Jurkat, Clone E6-1 (cell line): ENCODE measurements at regions not wholly inside any gene's neighbourhood (a gene's known extent, or its start where the extent isn't known, plus 50 kb on each side); places are given as distances from the start of the nearest gene placed in this dataset.

ENCODE experiments used
- DNase-seq: peaks from one replicate; pipeline ENCODE4 v3.0.0-alpha.2; 2011; ENCODE audit warnings: low read depth, low spot score
- H3K4me3 ChIP-seq: 2 replicates; pipeline ENCODE4 v1.5.1; 2011; ENCODE audit warnings: mild to moderate bottlenecking, low read length, control low read depth, moderate library complexity

GRCh38 chr5:103498800-103499551 lies 63.6 kb downstream of the NUDT12 start:
- no peak overlapping the region for H3K4me3 ChIP-seq
- no peak for DNase-seq

- DNase-seq: no peak
Measured at GRCh38 chr5:103498211-103498610, 64.4 kb downstream of the NUDT12 start.

GRCh38 chr5:103497781-103498180 lies 64.8 kb downstream of the NUDT12 start:
- H3K4me3 ChIP-seq: no peak overlapping the region
- DNase-seq: no peak

More at GRCh38 chr5:103498211-103498610, 64.4 kb downstream of the NUDT12 start:
- H3K4me3 ChIP-seq: no peak overlapping the region

DNA sequence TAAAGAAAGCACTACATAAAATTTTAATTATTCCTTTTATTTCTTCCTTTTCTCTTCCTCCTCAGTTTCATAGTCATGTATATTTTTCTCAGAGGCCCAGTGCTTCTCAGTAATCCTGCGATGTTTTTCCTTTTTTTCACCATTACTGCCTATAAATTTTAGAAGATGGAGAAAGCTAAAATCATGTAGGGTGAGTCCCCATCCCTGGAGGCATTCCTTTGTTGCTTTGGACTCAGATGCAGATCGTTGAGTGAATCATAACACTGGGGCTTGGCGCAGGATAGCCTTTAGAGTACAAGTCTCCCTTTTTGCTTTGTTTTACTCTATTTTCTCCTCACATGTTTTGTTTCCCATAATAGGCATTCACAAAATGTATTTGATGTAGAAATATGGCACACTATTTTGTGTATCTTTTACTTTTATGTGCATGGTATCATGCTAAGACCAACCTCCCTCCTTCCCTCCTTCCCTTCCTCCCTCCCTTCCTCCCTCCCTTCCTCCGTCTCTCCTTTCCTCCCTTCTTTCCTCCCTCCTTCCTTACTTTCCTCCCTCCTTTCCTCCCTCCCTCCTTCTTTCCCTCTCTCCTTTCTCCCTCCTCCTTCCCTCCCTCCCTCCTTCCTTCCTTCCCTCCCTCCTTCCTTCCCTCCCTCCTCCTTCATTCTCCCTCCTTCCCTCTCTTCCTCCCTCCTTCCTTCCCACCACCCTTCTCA lies 72.4 kb downstream of the NUDT12 start:
- DNase-seq: no peak
- H3K4me3 ChIP-seq: no peak overlapping the region

DNA sequence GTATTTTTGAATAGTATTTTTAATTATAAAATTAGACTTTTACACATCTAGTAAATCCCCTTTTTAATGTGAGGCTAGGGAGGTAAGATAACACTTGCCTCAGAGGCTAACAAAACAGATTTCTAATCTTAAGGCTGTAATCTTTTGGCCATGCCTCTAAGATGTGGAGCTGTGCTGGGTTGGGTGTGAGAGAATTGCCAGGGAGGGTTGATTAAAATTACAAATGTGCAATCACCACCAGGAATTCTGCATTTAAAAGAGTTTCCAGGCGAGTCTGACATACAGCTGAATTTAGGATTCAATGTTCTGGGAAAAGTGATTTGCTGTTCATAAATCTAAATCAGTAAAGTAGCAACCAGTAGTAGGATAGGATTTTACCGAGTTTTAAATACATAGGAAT lies 73.3 kb downstream of the NUDT12 start:
- no peak for DNase-seq
- H3K4me3 ChIP-seq: no peak overlapping the region

- DNase-seq: no peak
- no peak overlapping the region for H3K4me3 ChIP-seq
Measured at GRCh38 chr5:103487822-103488493, 74.6 kb downstream of the NUDT12 start.

DNA sequence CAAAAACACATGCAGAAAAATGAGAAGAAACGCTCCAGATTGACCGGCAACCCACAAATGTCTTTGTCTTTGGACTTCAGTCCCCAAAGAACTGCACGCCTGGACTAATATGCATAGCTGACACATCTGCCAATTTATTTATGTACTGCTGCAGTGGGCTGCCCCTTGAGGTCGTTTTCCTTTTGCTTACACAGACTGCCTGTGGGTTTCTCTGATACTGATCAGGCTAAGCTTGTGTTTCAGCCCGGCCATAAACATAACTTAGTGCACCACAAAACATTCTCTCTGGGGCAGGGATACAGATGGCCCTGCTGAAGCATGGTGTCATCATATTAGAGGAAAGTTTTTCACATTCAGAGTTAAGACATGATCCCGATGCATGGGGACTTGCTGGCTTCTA lies 75.4 kb downstream of the NUDT12 start:
- DNase-seq: no peak

DNA sequence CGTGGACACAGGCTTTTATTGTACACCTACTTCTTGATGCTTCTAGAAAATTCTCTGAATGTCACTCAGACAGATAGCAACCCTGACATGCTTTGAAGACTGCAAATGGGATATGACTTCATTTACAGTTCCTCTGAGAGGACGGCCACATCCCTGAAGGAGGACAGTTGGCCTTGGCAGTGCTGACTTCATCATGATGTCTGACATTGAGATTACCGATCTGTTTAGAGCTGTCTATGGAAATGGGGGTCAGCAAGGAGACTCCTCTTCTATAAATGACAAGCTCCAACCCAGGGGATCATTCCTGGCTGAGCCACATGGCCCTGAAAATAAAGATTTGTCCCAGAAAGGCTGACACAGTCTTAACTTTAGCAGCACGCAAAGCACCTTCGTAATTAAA lies 75.8 kb downstream of the NUDT12 start:
- no peak for DNase-seq
- H3K4me3 ChIP-seq: no peak overlapping the region

More for the DNA sequence above, 75.4 kb downstream of the NUDT12 start:
- H3K4me3 ChIP-seq: no peak overlapping the region

GRCh38 chr5:103480246-103480645 lies 82.3 kb downstream of the NUDT12 start:
- DNase-seq: no peak
- no peak overlapping the region for H3K4me3 ChIP-seq

- no peak for DNase-seq
Measured at GRCh38 chr5:103477678-103478077, 84.9 kb downstream of the NUDT12 start.

GRCh38 chr5:103476811-103477210 lies 85.8 kb downstream of the NUDT12 start:
- DNase-seq: no peak
- no peak overlapping the region for H3K4me3 ChIP-seq

More at GRCh38 chr5:103477678-103478077, 84.9 kb downstream of the NUDT12 start:
- H3K4me3 ChIP-seq: no peak overlapping the region

DNA sequence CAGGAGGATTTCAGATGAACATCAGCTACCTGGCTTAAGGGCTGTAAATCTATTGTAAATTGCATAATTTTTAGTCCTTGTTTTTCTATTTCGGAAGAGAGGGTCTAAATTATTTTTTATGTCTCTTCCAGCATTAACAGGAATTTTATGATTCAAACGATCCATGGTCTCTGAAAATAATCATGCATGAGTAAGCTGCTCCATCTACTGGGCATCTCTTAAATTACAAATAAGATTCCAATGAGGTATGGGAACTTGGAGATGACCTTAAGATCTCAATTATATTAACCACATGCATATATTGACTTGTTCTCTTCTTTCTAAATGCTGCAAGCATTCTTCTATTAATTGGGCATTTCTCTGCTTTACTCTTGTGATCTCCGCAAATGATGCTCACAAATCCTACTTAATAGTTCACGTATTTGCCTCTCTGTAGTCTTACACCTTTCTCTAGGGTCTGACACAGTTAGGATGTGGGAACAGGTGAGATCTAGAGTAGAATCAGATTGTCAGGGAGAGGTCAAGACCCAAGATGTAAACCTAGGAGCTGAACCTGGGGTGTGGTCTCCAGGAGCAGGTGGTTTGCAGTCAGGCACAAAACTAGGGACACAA lies 86.9 kb downstream of the NUDT12 start:
- no peak overlapping the region for H3K4me3 ChIP-seq
- peak; percentile 31 for DNase-seq

DNA sequence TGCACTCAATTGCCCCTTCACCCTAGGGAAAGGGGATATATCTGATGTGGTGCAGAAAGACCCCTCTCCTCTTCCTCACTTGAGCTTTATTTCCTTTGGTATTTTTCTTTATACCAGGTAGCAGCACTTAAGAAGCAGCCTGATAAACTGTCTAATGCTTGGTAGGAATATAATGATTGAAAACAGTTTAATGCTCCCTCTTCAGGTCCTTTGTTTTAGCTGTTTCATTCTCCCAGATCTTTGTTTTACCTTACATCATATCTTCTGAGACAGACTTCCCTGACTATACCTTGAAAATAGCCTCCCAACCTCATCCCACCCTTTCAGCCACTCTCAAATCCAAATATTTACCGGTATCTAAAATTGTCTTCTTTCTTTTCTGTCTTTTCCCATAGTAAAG lies 87.9 kb downstream of the NUDT12 start:
- H3K4me3 ChIP-seq: no peak overlapping the region
- DNase-seq: no peak

DNA sequence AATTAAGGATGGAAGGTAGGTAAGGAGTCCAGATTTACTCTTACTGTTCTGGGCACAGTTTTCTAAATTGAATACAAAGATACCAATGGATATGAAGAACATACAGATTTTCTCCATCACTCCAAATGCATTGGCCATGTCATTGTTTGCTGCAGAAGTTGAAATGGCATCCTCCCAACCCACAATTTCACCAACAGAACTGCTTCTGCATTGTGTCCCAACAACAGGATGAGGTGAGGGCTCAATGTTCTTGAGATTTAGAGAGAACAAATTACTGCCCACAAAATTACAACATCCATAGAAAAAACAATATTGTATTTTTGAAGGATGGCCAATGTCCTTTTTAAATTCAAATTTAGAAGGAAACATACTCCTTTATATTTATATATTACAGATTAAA lies 88.9 kb downstream of the NUDT12 start:
- no peak for DNase-seq

DNA sequence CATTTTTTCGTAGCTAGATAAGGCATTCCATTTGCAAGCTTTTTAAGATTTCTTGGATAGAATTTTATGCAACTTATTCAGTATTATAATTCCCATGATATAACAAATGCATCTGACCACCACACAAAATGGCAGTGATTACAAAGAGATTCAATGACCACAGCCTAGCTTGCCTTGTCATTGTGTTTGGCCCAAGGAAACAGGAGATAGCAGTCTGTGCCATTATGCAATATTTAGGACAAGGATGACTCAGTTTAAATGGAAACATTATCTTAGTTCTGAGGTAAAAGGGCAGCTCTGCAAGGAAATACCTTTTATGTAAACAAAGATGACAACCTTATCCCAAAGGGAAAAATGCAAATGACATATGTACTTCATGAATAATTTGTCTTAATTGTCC lies 89.8 kb downstream of the NUDT12 start:
- no peak for DNase-seq
- H3K4me3 ChIP-seq: no peak overlapping the region

More for the DNA sequence above, 88.9 kb downstream of the NUDT12 start:
- H3K4me3 ChIP-seq: no peak overlapping the region

DNA sequence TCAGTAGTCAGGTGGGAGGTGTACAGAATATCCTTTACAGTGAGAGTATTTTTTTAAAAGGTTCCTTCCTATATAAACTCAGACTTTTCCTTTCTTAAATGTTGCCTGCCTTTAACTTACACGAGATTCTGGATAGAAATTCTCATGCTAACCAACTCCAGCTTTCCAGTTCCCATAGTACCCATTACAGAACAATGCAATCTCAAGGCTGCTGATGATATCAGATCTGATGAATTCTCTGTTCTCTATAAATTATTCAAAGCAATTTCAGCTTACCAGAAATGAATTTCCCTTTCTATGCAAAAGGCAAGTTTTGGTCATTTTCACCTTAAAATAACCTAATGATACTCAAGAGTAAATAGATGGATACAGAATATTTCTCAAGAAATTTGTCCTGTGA lies 90.3 kb downstream of the NUDT12 start:
- no peak for DNase-seq
- no peak overlapping the region for H3K4me3 ChIP-seq

GRCh38 chr5:103469288-103470040 lies 93.1 kb downstream of the NUDT12 start:
- H3K4me3 ChIP-seq: no peak overlapping the region
- no peak for DNase-seq

GRCh38 chr5:103467831-103468230 lies 94.8 kb downstream of the NUDT12 start:
- no peak for DNase-seq
- H3K4me3 ChIP-seq: no peak overlapping the region

DNA sequence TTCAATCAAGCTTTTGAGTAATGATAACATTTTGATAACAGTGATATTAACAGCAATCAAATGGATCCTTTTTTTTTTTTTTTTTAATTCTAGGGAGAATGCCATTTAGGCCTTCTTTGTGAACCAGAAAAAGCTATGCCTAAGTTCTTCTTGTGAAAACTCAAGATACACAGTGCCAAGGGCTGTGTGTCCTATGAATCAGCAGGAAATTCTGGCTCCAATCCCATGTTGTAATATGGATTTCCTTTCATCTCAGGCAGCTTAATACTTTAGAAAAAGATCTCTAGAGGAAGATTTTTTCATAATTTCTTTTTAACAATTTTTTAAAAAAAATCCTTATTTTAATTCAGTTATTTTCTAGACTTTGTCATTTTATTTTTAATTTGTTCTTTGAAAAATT lies 96.1 kb downstream of the NUDT12 start:
- H3K4me3 ChIP-seq: no peak overlapping the region
- DNase-seq: no peak
